NT2/D1 (cell line): ENCODE measurements at regions not wholly inside any gene's neighbourhood (a gene's known extent, or its start where the extent isn't known, plus 50 kb on each side); places are given as distances from the start of the nearest gene placed in this dataset.

Experiments
- SUZ12 ChIP-seq: IDR thresholded peaks from 2 replicates; pipeline ENCODE4 v1.6.1; 2011; ENCODE audit not compliant: insufficient read length, insufficient read depth; ENCODE audit errors: extremely low read depth
- YY1 ChIP-seq: IDR thresholded peaks from 2 replicates; pipeline ENCODE4 v1.6.1; 2011; ENCODE audit not compliant: insufficient read length, insufficient read depth
- ZNF274 ChIP-seq: IDR thresholded peaks from 2 replicates; pipeline ENCODE4 v1.6.1; 2011; ENCODE audit warnings: mild to moderate bottlenecking, low read depth, low read length

GRCh38 chr15:31275331-31276262, 51.0 kb upstream of the KLF13 start:
- no peak for TF ChIP-seq ZNF274
- TF ChIP-seq SUZ12 = no peak
- TF ChIP-seq YY1 = no peak
